ENCODE measurements at regions not wholly inside any gene's neighbourhood (a gene's known extent, or its start where the extent isn't known, plus 50 kb on each side); places are given as distances from the start of the nearest gene placed in this dataset.

- peak; percentile 11 for DNase-seq
Observed at GRCh38 chr5:74372051-74372450, 268.5 kb downstream of the ENC1 start.

- DNase-seq = no peak
Observed at GRCh38 chr5:74371621-74372020, 268.9 kb downstream of the ENC1 start.

- DNase-seq = no peak
Observed at GRCh38 chr5:74370168-74370567, 270.4 kb downstream of the ENC1 start.

GRCh38 chr5:74369173-74369572 is 271.4 kb downstream of the ENC1 start:
- no peak for DNase-seq

- no peak for DNase-seq
Observed at GRCh38 chr5:74367934-74368333, 272.6 kb downstream of the ENC1 start.

GRCh38 chr5:74367241-74367733 is 273.2 kb downstream of the ENC1 start:
- DNase-seq = no peak

- no peak for DNase-seq
Observed at GRCh38 chr5:74365723-74366122, 274.8 kb downstream of the ENC1 start.

GRCh38 chr5:74364507-74364906 is 276.0 kb downstream of the ENC1 start:
- no peak for DNase-seq

GRCh38 chr5:74363603-74364205 is 276.8 kb downstream of the ENC1 start:
- no peak for DNase-seq

GRCh38 chr5:74361406-74362358 is 278.8 kb downstream of the ENC1 start:
- DNase-seq = peak; percentile 54

GRCh38 chr5:74360535-74361210 is 279.9 kb downstream of the ENC1 start:
- no peak for DNase-seq

GRCh38 chr5:74357827-74358226 is 282.7 kb downstream of the ENC1 start:
- DNase-seq = peak; percentile 45

- DNase-seq = no peak
Observed at GRCh38 chr5:74356009-74356695, 284.4 kb downstream of the ENC1 start.

- no peak for DNase-seq
Observed at GRCh38 chr5:74355041-74355824, 285.3 kb downstream of the ENC1 start.

GRCh38 chr5:74352256-74352655 is 288.3 kb downstream of the ENC1 start:
- no peak for DNase-seq

- DNase-seq = no peak
Observed at GRCh38 chr5:74342948-74343682, 297.4 kb downstream of the ENC1 start.

- no peak for DNase-seq
Observed at GRCh38 chr5:74342182-74342581, 298.3 kb downstream of the ENC1 start.

GRCh38 chr5:74341221-74341620 is 299.3 kb downstream of the ENC1 start:
- DNase-seq = no peak

- no peak for DNase-seq
Observed at GRCh38 chr5:74340476-74340875, 300.1 kb downstream of the ENC1 start.

GRCh38 chr5:74337984-74338310 is 302.6 kb downstream of the ENC1 start:
- no peak for DNase-seq

- DNase-seq = no peak
Observed at GRCh38 chr5:74337254-74337983, 303.1 kb downstream of the ENC1 start.

Data from NCI-H146 (cell line).